ENCODE measurements at regions not wholly inside any gene's neighbourhood (a gene's known extent, or its start where the extent isn't known, plus 50 kb on each side); places are given as distances from the start of the nearest gene placed in this dataset.

DNA sequence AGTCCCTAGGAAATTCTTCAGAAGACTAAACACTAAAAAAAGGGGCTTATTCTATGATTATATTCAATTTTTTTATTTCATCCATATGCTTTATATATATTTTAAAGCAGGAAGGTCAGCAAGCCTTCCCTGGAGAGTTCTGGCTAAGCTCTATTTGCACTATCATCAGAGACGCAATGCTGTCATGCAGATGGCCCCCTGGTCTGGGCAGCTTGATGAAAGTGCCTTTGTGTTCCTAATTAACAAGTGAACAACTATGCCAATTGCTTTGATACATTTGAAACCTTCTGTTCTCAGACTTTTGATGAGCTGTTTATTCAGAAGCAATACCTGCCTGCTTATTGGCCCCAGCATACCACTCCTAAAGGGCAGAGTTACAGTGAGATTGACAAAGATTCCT lies 1344.6 kb downstream of the OLFM4 start:
- TF ChIP-seq, protein P1, sequence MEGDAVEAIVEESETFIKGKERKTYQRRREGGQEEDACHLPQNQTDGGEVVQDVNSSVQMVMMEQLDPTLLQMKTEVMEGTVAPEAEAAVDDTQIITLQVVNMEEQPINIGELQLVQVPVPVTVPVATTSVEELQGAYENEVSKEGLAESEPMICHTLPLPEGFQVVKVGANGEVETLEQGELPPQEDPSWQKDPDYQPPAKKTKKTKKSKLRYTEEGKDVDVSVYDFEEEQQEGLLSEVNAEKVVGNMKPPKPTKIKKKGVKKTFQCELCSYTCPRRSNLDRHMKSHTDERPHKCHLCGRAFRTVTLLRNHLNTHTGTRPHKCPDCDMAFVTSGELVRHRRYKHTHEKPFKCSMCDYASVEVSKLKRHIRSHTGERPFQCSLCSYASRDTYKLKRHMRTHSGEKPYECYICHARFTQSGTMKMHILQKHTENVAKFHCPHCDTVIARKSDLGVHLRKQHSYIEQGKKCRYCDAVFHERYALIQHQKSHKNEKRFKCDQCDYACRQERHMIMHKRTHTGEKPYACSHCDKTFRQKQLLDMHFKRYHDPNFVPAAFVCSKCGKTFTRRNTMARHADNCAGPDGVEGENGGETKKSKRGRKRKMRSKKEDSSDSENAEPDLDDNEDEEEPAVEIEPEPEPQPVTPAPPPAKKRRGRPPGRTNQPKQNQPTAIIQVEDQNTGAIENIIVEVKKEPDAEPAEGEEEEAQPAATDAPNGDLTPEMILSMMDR (conservative IDR thresholded peaks at IDR 0.05 in 1 of 2, IDR thresholded peaks at IDR 0.05 in 1 of 2; ENCODE audit: low read depth in 1 of 2, low read length in 2 of 2) = no peak
- TF ChIP-seq EZH2 (IDR thresholded peaks at IDR 0.05; ENCODE audit: low read length, missing control alignments) = no peak
